Gastroesophageal sphincter (tissue), 3 donors: ENCODE measurements at regions not wholly inside any gene's neighbourhood (a gene's known extent, or its start where the extent isn't known, plus 50 kb on each side); places are given as distances from the start of the nearest gene placed in this dataset.

Experiments
- EP300 ChIP-seq: sonication (generic); formaldehyde crosslinking; IDR thresholded peaks from one replicate; pipeline ENCODE4 v1.6.1; 2017; ENCODE audit warnings: antibody characterized with exemption, mild to moderate bottlenecking
- POLR2A ChIP-seq, 2 donors: fragments of 450-650 bp; IDR thresholded peaks; one replicate each; pipeline ENCODE4 v1.6.1; 2017; ENCODE audit warnings: antibody characterized with exemption in 2 of 2, mild to moderate bottlenecking in 2 of 2, moderate library complexity in 1 of 2
- POLR2AphosphoS5 ChIP-seq: sonication (generic); formaldehyde crosslinking; IDR thresholded peaks from one replicate; pipeline ENCODE4 v1.6.1; 2017; ENCODE audit warnings: antibody characterized with exemption
- TF ChIP-seq, protein P1 (sequence below), 4 experiments: fragments of 200-600 bp in 2 of 4; fragments of 450-650 bp in 2 of 4; sonication (generic) in 1 of 4; IDR thresholded peaks; one replicate each; pipeline ENCODE4 v1.5.1; 2017 to 2019; ENCODE audit warnings: antibody characterized with exemption in 4 of 4, mild to moderate bottlenecking in 2 of 4, moderate library complexity in 2 of 4

DNA sequence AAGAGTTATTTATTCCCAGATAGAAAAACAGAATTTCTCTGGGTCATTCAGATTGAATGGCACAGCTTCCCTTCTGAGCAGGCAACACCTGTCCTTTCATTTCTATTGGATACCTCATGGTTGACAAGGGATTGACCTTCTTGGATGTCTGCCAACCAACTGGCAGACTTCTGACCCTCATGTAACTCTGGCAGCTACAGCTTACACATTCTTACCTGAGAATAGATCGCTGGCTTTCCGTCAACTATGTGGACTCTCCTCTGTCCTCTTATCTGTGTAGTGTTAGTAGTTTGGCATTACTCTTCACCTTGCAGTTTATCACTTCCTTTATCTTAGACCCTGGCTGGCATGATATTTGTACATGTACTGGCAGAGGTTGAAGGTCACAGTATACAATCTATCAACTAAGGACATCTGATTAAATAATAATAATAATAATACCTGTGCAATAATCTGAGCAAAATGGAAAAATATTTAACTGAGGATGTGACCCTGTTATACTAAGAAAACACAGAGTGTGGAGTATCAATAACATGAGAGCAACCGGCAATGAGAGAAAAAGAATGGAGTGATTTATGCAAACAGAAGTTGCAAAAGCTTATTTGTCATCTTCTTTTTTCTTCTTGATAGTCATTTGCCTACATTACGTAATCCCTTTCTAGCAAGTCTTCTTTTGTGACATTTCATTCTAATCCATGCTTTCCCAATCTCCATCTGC is 1118.2 kb downstream of the ARAP2 start:
- TF ChIP-seq, protein P1, sequence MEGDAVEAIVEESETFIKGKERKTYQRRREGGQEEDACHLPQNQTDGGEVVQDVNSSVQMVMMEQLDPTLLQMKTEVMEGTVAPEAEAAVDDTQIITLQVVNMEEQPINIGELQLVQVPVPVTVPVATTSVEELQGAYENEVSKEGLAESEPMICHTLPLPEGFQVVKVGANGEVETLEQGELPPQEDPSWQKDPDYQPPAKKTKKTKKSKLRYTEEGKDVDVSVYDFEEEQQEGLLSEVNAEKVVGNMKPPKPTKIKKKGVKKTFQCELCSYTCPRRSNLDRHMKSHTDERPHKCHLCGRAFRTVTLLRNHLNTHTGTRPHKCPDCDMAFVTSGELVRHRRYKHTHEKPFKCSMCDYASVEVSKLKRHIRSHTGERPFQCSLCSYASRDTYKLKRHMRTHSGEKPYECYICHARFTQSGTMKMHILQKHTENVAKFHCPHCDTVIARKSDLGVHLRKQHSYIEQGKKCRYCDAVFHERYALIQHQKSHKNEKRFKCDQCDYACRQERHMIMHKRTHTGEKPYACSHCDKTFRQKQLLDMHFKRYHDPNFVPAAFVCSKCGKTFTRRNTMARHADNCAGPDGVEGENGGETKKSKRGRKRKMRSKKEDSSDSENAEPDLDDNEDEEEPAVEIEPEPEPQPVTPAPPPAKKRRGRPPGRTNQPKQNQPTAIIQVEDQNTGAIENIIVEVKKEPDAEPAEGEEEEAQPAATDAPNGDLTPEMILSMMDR (IDR thresholded peaks at IDR 0.05): no peak
- no peak for TF ChIP-seq POLR2A (IDR thresholded peaks at IDR 0.05)
- TF ChIP-seq EP300: no peak
- TF ChIP-seq POLR2AphosphoS5: no peak
